ENCODE measurements at regions not wholly inside any gene's neighbourhood (a gene's known extent, or its start where the extent isn't known, plus 50 kb on each side); places are given as distances from the start of the nearest gene placed in this dataset.

DNA sequence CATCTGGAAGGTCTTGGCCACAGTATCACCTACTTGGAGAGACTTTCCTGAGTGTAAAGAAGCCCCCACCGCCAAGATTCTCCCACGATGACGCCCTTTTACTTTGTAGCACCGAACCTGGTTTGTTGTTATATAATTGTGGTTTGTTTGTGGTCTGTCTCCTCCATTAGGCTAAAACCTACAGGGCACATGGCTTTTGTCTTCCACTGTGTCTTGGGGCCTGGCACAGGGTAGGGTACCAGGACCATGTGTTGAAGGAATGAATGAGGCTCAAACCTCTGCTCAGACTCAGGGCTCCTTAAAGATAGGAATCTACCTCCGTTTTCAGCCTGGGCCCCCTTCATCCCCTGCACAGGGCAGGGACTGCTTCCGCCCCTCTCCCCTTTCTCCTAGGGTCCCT is 59.4 kb upstream of the CCDC167 start:
- TF ChIP-seq POLR2A (IDR thresholded peaks at IDR 0.05), result no peak
- TF ChIP-seq, protein P1, sequence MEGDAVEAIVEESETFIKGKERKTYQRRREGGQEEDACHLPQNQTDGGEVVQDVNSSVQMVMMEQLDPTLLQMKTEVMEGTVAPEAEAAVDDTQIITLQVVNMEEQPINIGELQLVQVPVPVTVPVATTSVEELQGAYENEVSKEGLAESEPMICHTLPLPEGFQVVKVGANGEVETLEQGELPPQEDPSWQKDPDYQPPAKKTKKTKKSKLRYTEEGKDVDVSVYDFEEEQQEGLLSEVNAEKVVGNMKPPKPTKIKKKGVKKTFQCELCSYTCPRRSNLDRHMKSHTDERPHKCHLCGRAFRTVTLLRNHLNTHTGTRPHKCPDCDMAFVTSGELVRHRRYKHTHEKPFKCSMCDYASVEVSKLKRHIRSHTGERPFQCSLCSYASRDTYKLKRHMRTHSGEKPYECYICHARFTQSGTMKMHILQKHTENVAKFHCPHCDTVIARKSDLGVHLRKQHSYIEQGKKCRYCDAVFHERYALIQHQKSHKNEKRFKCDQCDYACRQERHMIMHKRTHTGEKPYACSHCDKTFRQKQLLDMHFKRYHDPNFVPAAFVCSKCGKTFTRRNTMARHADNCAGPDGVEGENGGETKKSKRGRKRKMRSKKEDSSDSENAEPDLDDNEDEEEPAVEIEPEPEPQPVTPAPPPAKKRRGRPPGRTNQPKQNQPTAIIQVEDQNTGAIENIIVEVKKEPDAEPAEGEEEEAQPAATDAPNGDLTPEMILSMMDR (IDR thresholded peaks at IDR 0.05 in 4 of 5, conservative IDR thresholded peaks at IDR 0.05 in 1 of 5), result no peak

All from gastrocnemius medialis (tissue), 4 donors.